ENCODE measurements at regions not wholly inside any gene's neighbourhood (a gene's known extent, or its start where the extent isn't known, plus 50 kb on each side); places are given as distances from the start of the nearest gene placed in this dataset.

GRCh38 chr9:108620767-108621166 is 235.0 kb downstream of the ACTL7B start:
- TF ChIP-seq POLR2A (IDR thresholded peaks at IDR 0.05; ENCODE audit: low read depth, low read length) = no peak
- no peak for TF ChIP-seq FOS (IDR thresholded peaks at IDR 0.05; ENCODE audit: low read depth, low read length)
